ENCODE measurements at regions not wholly inside any gene's neighbourhood (a gene's known extent, or its start where the extent isn't known, plus 50 kb on each side); places are given as distances from the start of the nearest gene placed in this dataset.

DNA sequence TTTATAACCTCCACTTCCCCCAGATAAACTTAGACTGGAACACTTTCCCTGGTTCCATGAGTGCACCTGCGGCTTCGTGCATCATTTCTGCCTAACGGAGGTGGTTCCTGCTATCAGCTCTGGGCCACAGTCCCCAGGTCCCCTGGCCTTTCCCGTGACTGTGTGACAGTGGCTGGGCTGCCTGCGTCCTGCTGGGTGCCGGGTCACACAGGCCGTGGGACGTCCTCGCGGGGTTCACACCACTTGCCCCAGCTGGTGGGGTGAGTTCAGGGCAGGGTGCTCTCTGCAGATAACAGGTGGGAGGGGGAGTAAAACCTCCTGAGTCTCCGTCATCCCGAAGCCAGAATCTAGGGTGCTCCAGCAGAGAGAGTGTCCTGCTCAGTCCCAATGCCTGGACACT, 58.7 kb upstream of the CFAP46 start:
- Histone ChIP-seq H3K36me3 (no peaks in the 10 kb centered on the region), H3K27ac (no peak overlapping the region), H3K27me3 (replicated peaks in 1 of 7) (peaks cover 0 to 24% (median 0%) of the 10 kb centered on the region in 7 donors), H3K4me3 (no peak overlapping the region), H3K4me1 (no peaks in the 10 kb centered on the region), H3K9me3 (no peaks in the 10 kb centered on the region)
- 75 to 88% (median 86%) methylated on average over 9 to 12 of the region's 12 CpGs for WGBS, 5 donors
- intact Hi-C loops (cut with DNase I; ENCODE audit: low total_unique reads) = no loop called here
- TF ChIP-seq, protein P1, sequence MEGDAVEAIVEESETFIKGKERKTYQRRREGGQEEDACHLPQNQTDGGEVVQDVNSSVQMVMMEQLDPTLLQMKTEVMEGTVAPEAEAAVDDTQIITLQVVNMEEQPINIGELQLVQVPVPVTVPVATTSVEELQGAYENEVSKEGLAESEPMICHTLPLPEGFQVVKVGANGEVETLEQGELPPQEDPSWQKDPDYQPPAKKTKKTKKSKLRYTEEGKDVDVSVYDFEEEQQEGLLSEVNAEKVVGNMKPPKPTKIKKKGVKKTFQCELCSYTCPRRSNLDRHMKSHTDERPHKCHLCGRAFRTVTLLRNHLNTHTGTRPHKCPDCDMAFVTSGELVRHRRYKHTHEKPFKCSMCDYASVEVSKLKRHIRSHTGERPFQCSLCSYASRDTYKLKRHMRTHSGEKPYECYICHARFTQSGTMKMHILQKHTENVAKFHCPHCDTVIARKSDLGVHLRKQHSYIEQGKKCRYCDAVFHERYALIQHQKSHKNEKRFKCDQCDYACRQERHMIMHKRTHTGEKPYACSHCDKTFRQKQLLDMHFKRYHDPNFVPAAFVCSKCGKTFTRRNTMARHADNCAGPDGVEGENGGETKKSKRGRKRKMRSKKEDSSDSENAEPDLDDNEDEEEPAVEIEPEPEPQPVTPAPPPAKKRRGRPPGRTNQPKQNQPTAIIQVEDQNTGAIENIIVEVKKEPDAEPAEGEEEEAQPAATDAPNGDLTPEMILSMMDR (IDR thresholded peaks at IDR 0.05 in 8 of 11, conservative IDR thresholded peaks at IDR 0.05 in 3 of 11) = no peak
- TF ChIP-seq POLR2A (IDR thresholded peaks at IDR 0.05) = no peak
- no peak for TF ChIP-seq POLR2AphosphoS5 (IDR thresholded peaks at IDR 0.05)
- no peak for DNase-seq

DNA sequence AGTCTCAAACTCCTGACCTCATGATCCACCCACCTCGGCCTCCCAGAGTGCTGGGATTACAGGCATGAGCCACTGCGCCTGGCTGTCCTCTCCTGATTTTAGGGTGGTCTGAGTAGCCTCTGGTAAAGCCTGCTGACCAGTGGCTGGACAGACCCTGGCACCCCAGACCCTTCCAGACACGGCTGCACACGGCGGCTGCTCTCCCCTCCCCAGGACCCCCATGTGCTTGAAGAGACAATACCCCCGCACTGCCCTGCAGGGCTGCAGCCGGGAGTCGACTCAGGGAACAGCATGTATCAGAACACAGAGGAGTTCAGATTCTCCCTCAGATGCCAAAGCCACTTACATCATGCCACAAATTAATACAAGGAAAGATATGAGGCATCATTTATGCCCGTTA, 58.3 kb upstream of the CFAP46 start:
- Histone ChIP-seq H3K9me3 (no peaks in the 10 kb centered on the region), H3K27me3 (replicated peaks in 1 of 7) (peaks cover 0 to 29% (median 0%) of the 10 kb centered on the region in 7 donors), H3K27ac (no peak overlapping the region), H3K36me3 (no peaks in the 10 kb centered on the region), H3K4me3 (no peak overlapping the region), H3K4me1 (no peaks in the 10 kb centered on the region)
- WGBS, 5 donors = 73 to 87% (median 81%) methylated on average over 9 of the region's 9 CpGs
- intact Hi-C loops (cut with DNase I; ENCODE audit: low total_unique reads) = no loop called here
- TF ChIP-seq POLR2AphosphoS5 (IDR thresholded peaks at IDR 0.05) (no peak), POLR2A (IDR thresholded peaks at IDR 0.05) (no peak)
- TF ChIP-seq, protein P1 (IDR thresholded peaks at IDR 0.05 in 8 of 11, conservative IDR thresholded peaks at IDR 0.05 in 3 of 11) = no peak
- DNase-seq = no peak

DNA sequence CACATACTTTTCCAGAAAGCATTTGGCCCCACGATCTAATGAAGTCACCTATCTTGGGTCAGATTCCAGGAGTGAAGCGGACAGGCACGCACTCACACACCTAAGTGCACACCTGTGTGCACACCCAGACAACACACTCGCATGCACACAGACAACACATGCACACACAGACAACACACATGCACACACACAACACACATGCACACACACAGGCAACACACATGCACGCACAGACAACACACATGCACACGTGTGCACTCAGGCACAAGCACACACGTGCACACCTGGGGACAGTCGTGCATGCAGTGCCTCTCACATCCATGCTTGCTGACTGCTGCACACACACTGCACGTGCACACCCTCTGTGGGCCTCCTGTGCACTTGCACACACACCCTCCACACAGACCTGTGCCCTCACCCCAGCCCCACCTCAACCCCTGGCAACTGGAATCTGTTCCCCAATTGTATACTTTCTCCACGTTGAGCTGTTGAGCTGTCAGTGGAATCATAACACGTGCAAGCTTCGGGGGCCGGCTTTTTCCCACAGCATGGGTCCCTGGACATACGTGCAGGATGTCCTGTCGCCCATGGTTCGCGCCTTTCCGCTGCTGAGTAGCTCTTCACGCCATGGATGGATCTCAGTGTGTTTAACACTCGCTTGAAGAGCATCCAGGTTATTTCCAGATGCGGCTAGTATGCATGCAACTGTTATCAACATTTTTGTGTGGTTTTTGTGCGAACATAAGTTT, 55.3 kb upstream of the CFAP46 start:
- Histone ChIP-seq H3K36me3 (no peaks in the 10 kb centered on the region), H3K4me3 (no peak overlapping the region), H3K27ac (no peak overlapping the region), H3K9me3 (no peaks in the 10 kb centered on the region), H3K4me1 (peaks cover 0 to 10% (median 0%) of the 10 kb centered on the region in 6 donors), H3K27me3 (replicated peaks in 1 of 7) (peaks cover 0 to 56% (median 0%) of the 10 kb centered on the region in 7 donors)
- 85 to 89% (median 87%) methylated on average over 21 to 22 of the region's 22 CpGs for WGBS, 5 donors
- no peak for DNase-seq
- intact Hi-C loops (cut with DNase I; ENCODE audit: low total_unique reads) = no loop called here
- TF ChIP-seq POLR2A (IDR thresholded peaks at IDR 0.05) (no peak), POLR2AphosphoS5 (IDR thresholded peaks at IDR 0.05) (no peak)
- TF ChIP-seq, protein P1 (IDR thresholded peaks at IDR 0.05 in 8 of 11, conservative IDR thresholded peaks at IDR 0.05 in 3 of 11) = no peak

DNA sequence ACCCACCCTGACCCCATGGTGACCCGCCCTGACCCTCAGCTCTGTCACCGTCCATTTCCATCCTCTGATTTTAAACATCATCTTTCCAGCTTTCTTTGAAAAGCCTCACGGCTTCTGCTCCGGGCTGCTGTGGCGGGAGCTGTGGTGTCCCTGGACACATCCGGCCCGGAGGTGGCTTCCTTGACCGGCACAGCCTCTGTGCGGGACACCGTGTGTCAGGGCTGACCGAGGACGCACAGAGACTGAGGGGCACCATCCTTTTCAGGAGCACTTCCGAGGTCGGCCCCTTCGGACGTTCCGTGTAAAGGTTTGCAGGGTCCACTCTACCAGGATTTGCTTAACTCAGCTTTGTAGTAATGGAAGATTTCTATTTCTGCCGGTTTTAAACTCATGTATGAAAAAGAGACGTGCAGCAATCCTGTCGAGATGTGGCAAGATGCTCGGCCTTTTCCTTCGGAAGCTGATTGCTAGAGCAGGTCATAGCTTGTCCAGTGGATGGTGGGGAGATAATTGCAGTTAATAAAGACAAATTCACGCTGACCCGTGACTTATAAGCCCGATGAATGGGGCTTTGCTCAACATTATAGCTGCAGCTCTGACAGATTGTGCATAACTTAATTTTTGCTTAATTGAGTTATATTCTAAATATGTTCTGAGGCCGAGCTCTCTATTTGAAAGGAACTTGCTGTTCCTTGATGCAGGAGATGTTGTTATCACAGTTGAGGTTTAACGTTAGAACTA, 54.4 kb upstream of the CFAP46 start:
- no peaks in the 10 kb centered on the region for H3K36me3 ChIP-seq
- H3K4me3 ChIP-seq = no peak overlapping the region
- peaks cover 0 to 10% (median 0%) of the 10 kb centered on the region in 6 donors for H3K4me1 ChIP-seq
- WGBS, 5 donors = 66 to 88% (median 79%) methylated on average over 27 of the region's 27 CpGs
- no peak for DNase-seq
- no peak overlapping the region for H3K27ac ChIP-seq
- TF ChIP-seq POLR2A (IDR thresholded peaks at IDR 0.05) (no peak), POLR2AphosphoS5 (IDR thresholded peaks at IDR 0.05) (peak in 2 of 3 donors; percentile 48 to 53)
- TF ChIP-seq, protein P1 (IDR thresholded peaks at IDR 0.05 in 8 of 11, conservative IDR thresholded peaks at IDR 0.05 in 3 of 11) = no peak
- intact Hi-C loops (cut with DNase I; ENCODE audit: low total_unique reads) = no loop called here
- no peaks in the 10 kb centered on the region for H3K9me3 ChIP-seq
- H3K27me3 ChIP-seq (replicated peaks in 1 of 7) = peaks cover 0 to 56% (median 0%) of the 10 kb centered on the region in 7 donors

Data from spleen (tissue), 11 donors.